SK-N-SH treated with all-trans-retinoic acid at 6 μM for 48 hours (cell line): ENCODE measurements at regions not wholly inside any gene's neighbourhood (a gene's known extent, or its start where the extent isn't known, plus 50 kb on each side); places are given as distances from the start of the nearest gene placed in this dataset.

Experiments used
- ATAC-seq: fragments of 200-7000 bp; cut with Tn5 transposase; 3 replicates; pipeline ENCODE4 v1.9.1; 2020; ENCODE audit warnings: mild to moderate bottlenecking, moderate library complexity
- ARNTL ChIP-seq: fragments of 450-650 bp; formaldehyde crosslinking; IDR thresholded peaks from 2 replicates; pipeline ENCODE4 v1.5.0; 2020; ENCODE audit warnings: low read depth, mild to moderate bottlenecking, moderate library complexity, borderline replicate concordance
- BACH2 ChIP-seq: fragments of 250-450 bp; sonication (Bioruptor Pico); IDR thresholded peaks from 2 replicates; pipeline ENCODE4 v1.9.0; 2021; ENCODE audit warnings: mild to moderate bottlenecking, borderline replicate concordance
- CREB5 ChIP-seq: fragments of 250-450 bp; sonication (Bioruptor Pico); IDR thresholded peaks from 2 replicates; pipeline ENCODE4 v1.5.1; 2020; ENCODE audit warnings: low read depth, mild to moderate bottlenecking, moderate library complexity
- CSDC2 ChIP-seq: fragments of 250-450 bp; sonication (Bioruptor Pico); IDR thresholded peaks from 2 replicates; pipeline ENCODE4 v1.5.0; 2020; ENCODE audit warnings: mild to moderate bottlenecking, moderate library complexity
- CSRNP3 ChIP-seq: fragments of 250-450 bp; sonication (Bioruptor Pico); IDR thresholded peaks from 2 replicates; pipeline ENCODE4 v1.5.1; 2021; ENCODE audit warnings: mild to moderate bottlenecking, moderate library complexity
- ESRRG ChIP-seq: fragments of 250-450 bp; sonication (Bioruptor Pico); IDR thresholded peaks from 2 replicates; pipeline ENCODE4 v1.6.1; 2021; ENCODE audit warnings: mild to moderate bottlenecking
- GLIS3 ChIP-seq: fragments of 250-450 bp; sonication (Bioruptor Pico); IDR thresholded peaks from 2 replicates; pipeline ENCODE4 v1.5.0; 2020; ENCODE audit warnings: mild to moderate bottlenecking, moderate library complexity
- ISL1 ChIP-seq: fragments of 250-450 bp; sonication (Bioruptor Pico); IDR thresholded peaks from 2 replicates; pipeline ENCODE4 v2.1.2; 2022; ENCODE audit warnings: mild to moderate bottlenecking, moderate library complexity
- OSR1 ChIP-seq: fragments of 250-450 bp; sonication (Bioruptor Pico); IDR thresholded peaks from 2 replicates; pipeline ENCODE4 v1.8.0; 2022; ENCODE audit warnings: moderate library complexity, mild to moderate bottlenecking, inconsistent platforms
- PATZ1 ChIP-seq: fragments of 250-450 bp; sonication (Bioruptor Pico); IDR thresholded peaks from 2 replicates; pipeline ENCODE4 v1.8.0; 2020; ENCODE audit warnings: mild to moderate bottlenecking, moderate library complexity, borderline replicate concordance
- POU6F1 ChIP-seq: fragments of 250-450 bp; sonication (Bioruptor Pico); IDR thresholded peaks from 2 replicates; pipeline ENCODE4 v1.8.0; 2021; ENCODE audit warnings: low read depth, mild to moderate bottlenecking, moderate library complexity, borderline replicate concordance
- PPARA ChIP-seq: fragments of 250-450 bp; sonication (Bioruptor Pico); IDR thresholded peaks from 2 replicates; pipeline ENCODE4 v1.5.0; 2020; ENCODE audit warnings: mild to moderate bottlenecking, borderline replicate concordance
- SNAI2 ChIP-seq: fragments of 250-450 bp; sonication (Bioruptor Pico); IDR thresholded peaks from 2 replicates; pipeline ENCODE4 v1.5.0; 2020; ENCODE audit warnings: mild to moderate bottlenecking, moderate library complexity
- TCF4 ChIP-seq: fragments of 250-450 bp; sonication (Bioruptor Pico); IDR thresholded peaks from 2 replicates; pipeline ENCODE4 v1.8.0; 2021; ENCODE audit warnings: mild to moderate bottlenecking, moderate library complexity, borderline replicate concordance
- TOX ChIP-seq: fragments of 250-450 bp; sonication (Bioruptor Pico); IDR thresholded peaks from 2 replicates; pipeline ENCODE4 v1.8.0; 2021; ENCODE audit warnings: mild to moderate bottlenecking, moderate library complexity, borderline replicate concordance
- TSHZ2 ChIP-seq: fragments of 250-450 bp; sonication (Bioruptor Pico); IDR thresholded peaks from 2 replicates; pipeline ENCODE4 v1.5.0; 2020; ENCODE audit warnings: mild to moderate bottlenecking, moderate library complexity
- ZC3H10 ChIP-seq: fragments of 250-450 bp; sonication (Bioruptor Pico); IDR thresholded peaks from 2 replicates; pipeline ENCODE4 v1.5.1; 2021; ENCODE audit warnings: mild to moderate bottlenecking, moderate library complexity
- ZFP3 ChIP-seq: fragments of 250-450 bp; sonication (Bioruptor Pico); IDR thresholded peaks from 2 replicates; pipeline ENCODE4 v1.5.0; 2020; ENCODE audit warnings: mild to moderate bottlenecking, moderate library complexity
- ZFP30 ChIP-seq: fragments of 450-650 bp; formaldehyde crosslinking; IDR thresholded peaks from 2 replicates; pipeline ENCODE4 v1.5.0; 2022; ENCODE audit warnings: mild to moderate bottlenecking, moderate library complexity
- ZNF565 ChIP-seq: fragments of 450-650 bp; formaldehyde crosslinking; conservative IDR thresholded peaks from 2 replicates; pipeline ENCODE4 v1.5.0; 2020; ENCODE audit warnings: low read depth, mild to moderate bottlenecking, moderate library complexity
- ZNF8 ChIP-seq: fragments of 450-650 bp; formaldehyde crosslinking; IDR thresholded peaks from 2 replicates; pipeline ENCODE4 v1.5.0; 2020; ENCODE audit warnings: mild to moderate bottlenecking, moderate library complexity

GRCh38 chr2:129877289-129877741 is 102.2 kb upstream of the RAB6C start:
- peak; percentile 92 for ATAC-seq
- TF ChIP-seq ZFP3 (CRISPR knock-in tag) (no peak), ZC3H10 (CRISPR knock-in tag) (no peak), TSHZ2 (CRISPR knock-in tag) (no peak), ISL1 (no peak), ESRRG (CRISPR knock-in tag) (no peak), SNAI2 (CRISPR knock-in tag) (no peak), POU6F1 (no peak), ZFP30 (no peak), ZNF8 (no peak), GLIS3 (CRISPR knock-in tag) (no peak), BACH2 (CRISPR knock-in tag) (no peak), CSRNP3 (CRISPR knock-in tag) (no peak), OSR1 (no peak), ZNF565 (CRISPR knock-in tag) (no peak), PATZ1 (no peak), PPARA (no peak)

- peak; percentile 60 for ATAC-seq
Observed at GRCh38 chr2:129877795-129878775, 101.4 kb upstream of the RAB6C start.

More at GRCh38 chr2:129877795-129878775, 101.4 kb upstream of the RAB6C start:
- TF ChIP-seq ZNF565 (CRISPR knock-in tag), result no peak
- TF ChIP-seq CREB5, result no peak
- TF ChIP-seq TCF4 (CRISPR knock-in tag), result no peak
- TF ChIP-seq ARNTL (CRISPR knock-in tag), result no peak
- TF ChIP-seq CSDC2 (CRISPR knock-in tag), result no peak
- no peak for TF ChIP-seq ISL1
- TF ChIP-seq GLIS3 (CRISPR knock-in tag), result no peak
- no peak for TF ChIP-seq POU6F1
- TF ChIP-seq PATZ1, result no peak
- no peak for TF ChIP-seq TOX (CRISPR knock-in tag)
- TF ChIP-seq TSHZ2 (CRISPR knock-in tag), result no peak
- TF ChIP-seq ZFP30, result no peak
- TF ChIP-seq, all 23 proteins: peak for 0
